Right forelimb (tissue), 1 donor: ENCODE measurements at regions not wholly inside any gene's neighbourhood (a gene's known extent, or its start where the extent isn't known, plus 50 kb on each side); places are given as distances from the start of the nearest gene placed in this dataset.

Source experiments
- DNase-seq: peaks from one replicate; pipeline ENCODE4 v3.0.0-alpha.2; 2018

DNA sequence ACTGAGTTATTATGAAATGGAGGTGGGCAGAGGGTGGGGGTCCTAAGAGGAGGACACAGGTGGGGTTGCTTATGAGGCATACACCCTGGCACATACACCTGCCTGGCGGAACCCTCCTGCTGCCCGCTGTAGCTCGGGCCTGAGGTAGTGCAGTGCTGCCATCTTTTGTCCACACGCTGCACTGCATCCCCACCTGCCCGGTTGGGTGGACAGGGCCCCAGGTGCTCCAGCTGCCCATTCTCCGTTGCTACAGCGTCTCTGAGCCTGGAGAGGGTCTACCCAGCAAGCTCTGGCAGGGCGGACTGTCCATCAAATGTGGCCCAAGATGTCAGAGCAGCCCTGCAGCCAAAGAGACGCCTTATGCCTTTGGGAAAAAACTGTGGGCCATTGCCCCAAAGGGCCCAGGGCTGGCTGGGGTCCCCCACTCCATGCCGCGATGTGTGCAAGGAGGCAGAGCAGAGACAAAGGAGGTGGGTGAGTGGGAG lies 131.2 kb downstream of the BUD13 start:
- peak; percentile 53 for DNase-seq

DNA sequence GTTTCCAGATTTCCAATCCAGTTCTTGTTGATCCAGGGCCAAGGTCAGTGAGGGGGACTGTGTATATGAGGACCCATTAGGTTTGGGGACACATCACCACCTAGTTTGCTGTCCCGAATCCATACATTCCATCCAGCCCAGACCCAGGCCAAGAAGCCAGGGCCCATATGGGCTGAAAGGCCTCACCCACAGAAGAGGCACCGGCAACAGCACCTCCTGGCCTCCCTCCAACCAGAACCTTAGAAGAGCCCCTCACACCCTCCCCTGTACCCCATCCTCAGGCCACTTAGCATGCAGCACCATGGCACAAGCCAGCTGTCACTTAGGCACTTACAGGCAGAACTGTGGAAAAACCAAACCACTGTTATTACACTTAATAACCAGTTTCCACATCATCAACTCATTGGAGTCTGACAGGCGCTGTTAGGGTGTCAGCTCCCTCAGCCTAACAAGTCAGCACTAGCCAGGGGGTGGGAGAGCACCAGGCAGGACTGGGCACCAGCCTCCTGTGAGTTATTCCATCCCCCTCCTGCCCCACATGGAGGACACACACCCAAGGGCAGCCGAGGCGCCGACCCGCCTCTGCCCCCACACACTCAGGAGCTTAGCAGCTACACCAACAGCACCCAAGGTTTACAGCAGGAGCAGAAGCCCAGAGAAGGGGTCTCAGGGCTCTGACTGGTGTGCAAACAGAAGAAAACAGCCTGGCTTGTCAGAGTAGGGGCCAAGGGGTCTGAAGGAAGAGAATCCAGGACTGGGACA lies 132.0 kb downstream of the BUD13 start:
- no peak for DNase-seq

GRCh38 chr11:116638463-116638862 lies 134.3 kb downstream of the BUD13 start:
- DNase-seq, result no peak

- DNase-seq, result no peak
Measured at GRCh38 chr11:116637766-116638165, 135.0 kb downstream of the BUD13 start.

DNA sequence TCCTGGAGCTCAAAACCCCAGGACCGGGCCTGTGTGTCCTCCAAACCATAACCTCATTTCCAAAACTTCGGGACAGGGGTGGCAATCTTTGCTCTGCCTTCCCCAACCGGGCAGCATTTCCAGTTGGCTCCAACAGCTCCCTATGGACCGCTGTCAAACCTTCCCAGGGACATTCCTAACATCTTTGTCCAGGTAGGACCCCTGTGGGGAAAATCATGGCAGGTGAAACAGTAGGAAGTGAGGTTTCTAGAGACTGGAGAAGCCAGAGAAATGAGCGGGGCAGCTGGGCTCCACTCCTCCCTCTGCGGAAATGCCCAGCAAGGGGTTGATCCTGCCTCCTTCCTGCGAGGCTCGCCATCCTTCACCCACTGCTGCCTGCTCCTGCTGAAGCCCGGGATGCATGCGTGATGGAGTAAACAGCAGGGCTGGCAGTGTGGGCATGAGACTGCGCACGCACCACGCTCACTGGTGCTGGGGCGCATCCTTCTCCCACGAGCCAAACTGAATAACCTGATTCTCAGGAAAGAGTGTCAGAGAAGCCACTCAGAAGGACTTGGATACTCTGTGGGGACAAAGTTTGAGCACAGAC lies 136.4 kb downstream of the BUD13 start:
- no peak for DNase-seq

- no peak for DNase-seq
Measured at GRCh38 chr11:116631201-116631600, 141.6 kb downstream of the BUD13 start.

- DNase-seq, result no peak
Measured at GRCh38 chr11:116618461-116618860, 154.3 kb downstream of the BUD13 start.

DNA sequence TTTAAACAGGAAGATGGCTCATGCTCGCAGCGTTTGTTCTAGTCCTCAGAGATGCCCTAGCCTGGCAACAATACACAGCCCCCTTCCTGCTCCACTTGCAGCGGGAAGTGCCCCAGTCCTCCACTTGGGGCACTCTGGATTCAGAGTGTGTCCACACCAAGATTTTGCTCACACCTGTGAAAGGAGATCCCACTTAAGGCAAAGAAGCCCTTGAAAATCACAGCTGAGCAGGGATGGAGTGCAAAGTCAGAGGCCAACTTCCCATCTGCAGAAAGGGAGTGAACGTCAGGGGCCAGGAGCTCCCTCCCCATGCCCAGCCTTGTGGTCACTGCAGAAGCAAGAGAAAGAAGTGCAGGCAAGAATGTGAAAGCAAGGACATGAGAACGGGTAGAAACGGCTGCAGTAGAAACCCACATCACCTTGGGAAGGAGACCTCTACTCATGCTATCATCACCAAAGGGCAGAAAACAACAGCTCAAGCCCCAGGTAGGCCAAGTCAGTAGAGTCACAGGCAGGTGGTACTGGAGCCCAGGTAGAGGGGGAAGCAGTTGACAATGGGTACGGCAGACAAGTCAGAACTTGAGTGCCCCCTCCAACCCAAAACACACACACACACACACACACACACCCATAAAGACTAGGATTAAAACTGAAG lies 157.4 kb downstream of the BUD13 start:
- DNase-seq, result no peak

DNA sequence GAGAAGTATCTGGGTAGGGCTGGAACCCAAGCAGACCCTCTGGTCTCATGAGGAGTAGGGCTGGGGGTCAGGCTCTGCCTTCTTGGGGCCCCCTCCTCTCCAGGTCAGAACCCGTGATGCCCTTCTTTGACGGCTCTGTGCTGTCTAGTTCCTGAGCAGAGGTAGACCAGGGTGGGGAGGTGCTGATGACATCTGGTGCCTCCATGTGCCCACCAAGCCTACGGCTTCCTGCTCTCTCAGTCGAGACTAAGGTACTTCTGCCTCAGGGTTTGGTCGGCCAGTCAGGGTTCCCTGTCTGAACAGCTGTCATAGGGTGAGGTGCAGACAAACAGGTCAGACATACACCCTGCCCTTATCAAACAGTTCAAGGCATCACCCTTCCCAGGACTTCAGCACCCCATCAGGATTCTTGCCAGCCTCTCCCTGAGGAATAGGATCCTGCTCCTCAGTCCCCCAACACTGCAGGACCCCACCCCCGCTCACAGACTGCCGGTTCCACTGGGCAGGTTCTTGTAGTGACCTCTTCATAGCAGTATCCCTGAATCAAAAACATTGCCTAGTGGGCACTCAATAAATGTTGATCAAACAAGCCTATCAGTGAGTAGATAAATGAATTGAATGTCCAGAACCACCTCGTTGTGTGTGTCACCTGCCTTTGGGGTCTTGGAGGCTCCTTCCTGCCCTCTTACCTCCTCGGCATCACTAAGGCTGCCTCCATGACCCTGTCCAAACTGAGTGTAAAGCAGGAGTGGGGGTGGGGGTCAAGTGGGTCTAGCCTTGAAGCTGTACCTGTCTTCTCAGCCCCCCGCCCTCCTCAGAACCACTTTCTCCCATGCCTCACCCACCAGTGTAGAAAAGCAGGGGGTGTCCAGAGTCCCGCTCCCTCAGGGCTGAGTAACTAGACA lies 158.2 kb downstream of the BUD13 start:
- DNase-seq, result no peak

GRCh38 chr11:116613206-116613875 lies 159.4 kb downstream of the BUD13 start:
- DNase-seq, result no peak

- DNase-seq, result no peak
Measured at GRCh38 chr11:116611998-116612620, 160.7 kb downstream of the BUD13 start.

DNA sequence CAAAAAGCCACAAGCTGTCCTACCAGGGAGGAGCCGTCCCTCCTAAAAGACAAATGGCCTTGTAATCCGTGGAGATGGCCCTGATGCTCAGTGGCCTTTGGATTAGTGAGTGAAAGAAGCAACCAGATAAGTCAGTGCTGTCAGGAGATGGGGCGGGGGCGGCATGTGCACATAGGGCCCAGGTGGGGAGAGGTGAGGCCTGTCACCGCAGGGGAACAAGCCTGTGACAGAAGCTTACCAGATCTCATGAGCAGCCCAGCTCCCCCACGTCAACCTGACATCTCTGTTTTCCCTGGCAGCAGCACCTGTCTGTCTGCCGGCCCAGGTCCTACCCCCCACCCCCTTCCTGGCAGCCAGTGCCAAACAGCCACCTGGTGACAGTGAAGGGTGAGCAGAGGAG lies 162.6 kb downstream of the BUD13 start:
- DNase-seq, result no peak

- no peak for DNase-seq
Measured at GRCh38 chr11:116607027-116607426, 165.8 kb downstream of the BUD13 start.

DNA sequence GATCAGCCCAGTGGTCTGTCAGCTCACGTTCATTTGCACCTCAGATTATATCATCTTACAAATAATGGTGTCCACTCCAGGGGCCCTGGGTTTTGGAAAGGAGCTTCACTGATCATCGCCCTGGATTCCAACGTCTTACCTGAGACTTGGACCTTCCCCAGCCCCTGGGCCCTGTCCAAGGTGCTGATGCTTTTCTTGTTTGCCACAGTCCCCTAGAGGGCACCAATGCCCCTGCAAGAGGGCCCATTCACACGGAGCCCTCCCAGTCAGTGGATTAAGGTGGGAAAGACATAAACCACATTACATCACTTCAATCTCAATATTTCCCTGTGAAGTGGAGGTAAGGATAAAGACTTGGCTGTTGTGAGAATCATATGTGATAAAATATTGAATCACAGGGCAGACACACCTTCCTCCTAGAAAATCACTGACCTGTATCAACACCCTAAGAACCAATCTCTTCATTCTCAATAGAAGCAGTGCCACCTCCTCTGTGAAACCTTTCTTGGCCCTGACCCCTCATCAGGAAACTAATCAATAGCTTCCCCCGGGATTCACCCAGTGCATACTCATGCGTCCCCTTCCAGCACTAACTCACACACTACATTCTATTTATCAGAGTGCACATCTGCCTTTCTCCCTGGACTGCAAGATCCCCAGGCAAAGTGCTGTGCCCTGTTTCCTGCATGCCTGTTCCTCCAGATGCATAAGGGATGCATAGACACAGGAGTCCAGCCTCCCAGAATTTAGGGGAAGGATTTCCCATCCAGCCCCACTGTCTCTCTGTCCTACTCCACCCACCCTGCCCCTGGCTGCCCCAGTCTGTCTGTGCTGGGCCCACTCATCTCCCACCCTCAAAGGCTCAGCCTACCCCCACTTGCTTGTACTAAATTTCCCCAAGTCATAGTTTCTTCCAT lies 167.0 kb downstream of the BUD13 start:
- DNase-seq, result peak; percentile 51

DNA sequence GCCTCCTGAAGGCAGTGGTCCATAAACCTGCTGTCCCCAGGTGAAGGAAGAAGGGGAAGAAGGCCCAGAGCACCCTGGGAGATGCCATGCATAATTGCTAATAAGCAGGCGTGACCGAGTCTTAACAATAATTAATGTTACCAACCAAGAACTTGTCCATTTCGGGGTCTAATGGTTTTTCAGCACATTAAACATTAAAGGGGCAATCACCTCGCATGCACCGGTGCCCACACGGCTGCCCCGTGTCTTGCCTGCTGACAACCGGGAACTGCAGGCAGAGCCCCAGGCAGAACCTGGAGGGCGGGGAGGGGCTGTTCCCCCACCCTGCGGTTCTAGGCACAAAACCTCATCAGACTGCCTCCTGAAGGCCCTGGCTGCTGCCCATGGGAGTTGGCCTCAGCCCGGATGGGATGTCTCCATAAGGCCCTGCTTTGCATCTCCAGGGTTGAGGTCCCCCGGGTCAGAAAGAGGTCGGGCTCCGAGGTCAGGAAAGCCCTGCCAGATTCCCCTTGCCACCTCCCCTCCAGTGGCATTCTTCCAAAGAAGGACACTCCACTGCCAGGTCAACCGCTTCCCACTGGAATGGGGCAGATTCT lies 169.0 kb downstream of the BUD13 start:
- no peak for DNase-seq

DNA sequence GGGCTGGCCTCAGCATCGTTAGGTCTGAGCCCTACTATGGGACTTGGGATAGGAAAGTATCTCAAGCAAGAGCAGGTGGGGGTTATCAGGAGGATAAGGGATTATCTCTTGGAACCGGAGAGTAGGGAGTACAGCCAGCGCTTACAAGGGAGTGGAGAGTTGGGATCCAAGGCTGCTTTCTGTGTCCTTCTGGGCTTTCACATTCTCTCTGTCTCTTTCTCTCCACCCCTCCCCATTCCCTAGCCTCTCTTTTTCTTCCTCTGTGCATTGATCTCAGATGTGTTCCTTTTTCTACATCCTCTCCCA lies 170.2 kb downstream of the BUD13 start:
- DNase-seq, result no peak

GRCh38 chr11:116601814-116602636 lies 170.8 kb downstream of the BUD13 start:
- no peak for DNase-seq

DNA sequence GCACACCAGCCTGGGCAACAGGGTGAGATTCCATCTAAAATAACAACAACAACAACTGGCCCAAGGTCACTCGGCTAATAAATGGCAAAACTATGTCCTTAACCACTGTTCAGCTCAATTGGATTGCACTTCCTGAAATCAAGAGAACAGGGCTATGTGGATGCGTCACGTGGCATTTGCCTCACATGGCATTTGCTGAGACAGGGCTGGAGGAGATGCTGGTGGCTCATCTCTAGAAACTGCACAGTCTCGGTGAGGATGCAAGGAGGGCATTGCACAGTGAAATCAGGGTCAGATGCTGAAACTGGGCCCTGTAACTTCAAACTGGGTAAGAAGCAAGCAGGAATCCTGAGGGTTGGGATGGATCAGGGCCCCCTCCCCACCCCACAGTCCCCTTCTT lies 171.9 kb downstream of the BUD13 start:
- DNase-seq, result no peak

DNA sequence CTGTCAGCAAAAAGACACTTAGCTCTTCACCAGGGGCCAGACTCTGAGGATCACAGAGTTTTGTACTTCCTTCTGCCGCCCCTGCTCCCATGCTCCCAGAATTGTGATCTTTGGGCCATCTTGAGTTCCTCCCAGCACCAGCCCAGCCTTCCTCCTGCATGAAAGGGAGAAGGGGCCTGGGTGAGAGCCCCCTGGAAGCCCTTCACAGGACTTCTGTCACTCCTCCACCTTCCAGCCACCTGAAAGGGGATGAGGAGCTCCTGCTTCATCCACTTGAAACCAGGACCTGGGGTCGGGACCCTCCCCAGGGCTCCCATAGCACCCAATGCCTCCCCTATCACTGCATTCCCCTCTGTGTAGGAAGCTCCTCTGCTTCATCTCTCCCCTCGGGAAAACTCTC lies 174.2 kb downstream of the BUD13 start:
- no peak for DNase-seq

GRCh38 chr11:116598036-116598435 lies 174.8 kb downstream of the BUD13 start:
- DNase-seq, result no peak
